WTC11 (cell line): ENCODE measurements at regions not wholly inside any gene's neighbourhood (a gene's known extent, or its start where the extent isn't known, plus 50 kb on each side); places are given as distances from the start of the nearest gene placed in this dataset.

Experiments used
- ATF1 ChIP-seq: sonication (generic); formaldehyde crosslinking; IDR thresholded peaks from 2 replicates; pipeline ENCODE4 v1.8.1; 2023; ENCODE audit warnings: mild to moderate bottlenecking, moderate library complexity, missing genetic modification reagents
- CREM ChIP-seq: sonication (generic); formaldehyde crosslinking; IDR thresholded peaks from 2 replicates; pipeline ENCODE4 v1.8.1; 2022; ENCODE audit warnings: mild to moderate bottlenecking, missing genetic modification reagents, moderate library complexity
- CTCF ChIP-seq: fragments of 200-600 bp; IDR thresholded peaks from 2 replicates; pipeline ENCODE4 v1.8.0; 2022; ENCODE audit warnings: antibody characterized with exemption
- GABPB1 ChIP-seq: sonication (generic); formaldehyde crosslinking; IDR thresholded peaks from 2 replicates; pipeline ENCODE4 v1.8.1; 2023; ENCODE audit warnings: mild to moderate bottlenecking, missing genetic modification reagents
- ZNF396 ChIP-seq: fragments of 250-450 bp; sonication (Bioruptor Pico); IDR thresholded peaks from 2 replicates; pipeline ENCODE4 v1.8.0; 2021; ENCODE audit warnings: mild to moderate bottlenecking, moderate library complexity, borderline replicate concordance
- ZNF671 ChIP-seq: fragments of 250-450 bp; sonication (Bioruptor Pico); IDR thresholded peaks from 2 replicates; pipeline ENCODE4 v1.8.0; 2021; ENCODE audit warnings: mild to moderate bottlenecking
- TF ChIP-seq, protein P1 (sequence below): fragments of 250-450 bp; sonication (Bioruptor Pico); IDR thresholded peaks from 2 replicates; pipeline ENCODE4 v1.9.0; 2021; ENCODE audit warnings: mild to moderate bottlenecking, borderline replicate concordance

DNA sequence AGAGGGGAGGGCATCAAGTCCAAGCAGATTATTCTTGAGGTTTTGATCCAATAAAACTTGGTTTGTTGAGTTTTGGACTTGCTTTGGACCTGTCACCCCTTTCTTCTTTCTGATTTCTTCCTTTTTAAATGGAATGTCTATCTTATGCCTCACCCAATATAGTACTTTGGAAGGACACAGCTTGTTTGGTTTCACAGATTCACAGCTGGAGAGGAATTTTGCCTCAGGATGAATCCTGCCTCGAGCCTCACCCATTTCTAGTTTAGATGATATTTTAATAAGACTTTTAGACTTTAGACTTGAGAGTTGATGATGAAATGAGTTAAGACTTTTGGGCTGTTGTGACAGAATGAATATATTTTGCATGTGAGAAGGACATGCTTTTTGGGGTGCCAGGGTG, 136.9 kb upstream of the PDE5A start:
- no peak for TF ChIP-seq GABPB1 (CRISPR knock-in tag)
- TF ChIP-seq ZNF671, result no peak
- TF ChIP-seq CREM, result no peak
- TF ChIP-seq ZNF396, result no peak
- TF ChIP-seq CTCF, result no peak
- TF ChIP-seq, protein P1, sequence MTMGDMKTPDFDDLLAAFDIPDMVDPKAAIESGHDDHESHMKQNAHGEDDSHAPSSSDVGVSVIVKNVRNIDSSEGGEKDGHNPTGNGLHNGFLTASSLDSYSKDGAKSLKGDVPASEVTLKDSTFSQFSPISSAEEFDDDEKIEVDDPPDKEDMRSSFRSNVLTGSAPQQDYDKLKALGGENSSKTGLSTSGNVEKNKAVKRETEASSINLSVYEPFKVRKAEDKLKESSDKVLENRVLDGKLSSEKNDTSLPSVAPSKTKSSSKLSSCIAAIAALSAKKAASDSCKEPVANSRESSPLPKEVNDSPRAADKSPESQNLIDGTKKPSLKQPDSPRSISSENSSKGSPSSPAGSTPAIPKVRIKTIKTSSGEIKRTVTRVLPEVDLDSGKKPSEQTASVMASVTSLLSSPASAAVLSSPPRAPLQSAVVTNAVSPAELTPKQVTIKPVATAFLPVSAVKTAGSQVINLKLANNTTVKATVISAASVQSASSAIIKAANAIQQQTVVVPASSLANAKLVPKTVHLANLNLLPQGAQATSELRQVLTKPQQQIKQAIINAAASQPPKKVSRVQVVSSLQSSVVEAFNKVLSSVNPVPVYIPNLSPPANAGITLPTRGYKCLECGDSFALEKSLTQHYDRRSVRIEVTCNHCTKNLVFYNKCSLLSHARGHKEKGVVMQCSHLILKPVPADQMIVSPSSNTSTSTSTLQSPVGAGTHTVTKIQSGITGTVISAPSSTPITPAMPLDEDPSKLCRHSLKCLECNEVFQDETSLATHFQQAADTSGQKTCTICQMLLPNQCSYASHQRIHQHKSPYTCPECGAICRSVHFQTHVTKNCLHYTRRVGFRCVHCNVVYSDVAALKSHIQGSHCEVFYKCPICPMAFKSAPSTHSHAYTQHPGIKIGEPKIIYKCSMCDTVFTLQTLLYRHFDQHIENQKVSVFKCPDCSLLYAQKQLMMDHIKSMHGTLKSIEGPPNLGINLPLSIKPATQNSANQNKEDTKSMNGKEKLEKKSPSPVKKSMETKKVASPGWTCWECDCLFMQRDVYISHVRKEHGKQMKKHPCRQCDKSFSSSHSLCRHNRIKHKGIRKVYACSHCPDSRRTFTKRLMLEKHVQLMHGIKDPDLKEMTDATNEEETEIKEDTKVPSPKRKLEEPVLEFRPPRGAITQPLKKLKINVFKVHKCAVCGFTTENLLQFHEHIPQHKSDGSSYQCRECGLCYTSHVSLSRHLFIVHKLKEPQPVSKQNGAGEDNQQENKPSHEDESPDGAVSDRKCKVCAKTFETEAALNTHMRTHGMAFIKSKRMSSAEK (CRISPR knock-in tag), result no peak
- no peak for TF ChIP-seq ATF1 (CRISPR knock-in tag)
